ENCODE measurements at regions not wholly inside any gene's neighbourhood (a gene's known extent, or its start where the extent isn't known, plus 50 kb on each side); places are given as distances from the start of the nearest gene placed in this dataset.
A peak's percentile ranks its signal among the peaks of the same experiment; 100 is the strongest.

GRCh38 chr9:129482521-129483414, 138.1 kb downstream of the C9orf50 start:
- TF ChIP-seq MAZ (IDR thresholded peaks at IDR 0.05; ENCODE audit: borderline replicate concordance, low read depth, low read length) (peak; percentile 86), SMC3 (IDR thresholded peaks at IDR 0.05; ENCODE audit: low read depth, low read length) (peak; percentile 44; the same call in 1 of the 2 replicates), CEBPB (IDR thresholded peaks at IDR 0.05; ENCODE audit: low read depth, low read length) (no peak), POLR2A (IDR thresholded peaks at IDR 0.05; ENCODE audit: low read depth, low read length) (peak; percentile 30), FOS (IDR thresholded peaks at IDR 0.05; ENCODE audit: low read depth, low read length) (peak; percentile 53), RFX5 (IDR thresholded peaks at IDR 0.05; ENCODE audit: low read depth, low read length) (no peak), MAFK (IDR thresholded peaks at IDR 0.05; ENCODE audit: low read depth, low read length) (no peak), CHD1 (IDR thresholded peaks at IDR 0.05; ENCODE audit: low read depth, low read length) (peak; percentile 59; the same call in 1 of the 2 replicates), BHLHE40 (IDR thresholded peaks at IDR 0.05; ENCODE audit: low read depth, low read length) (peak; percentile 73; the same call in 1 of the 2 replicates), RAD21 (IDR thresholded peaks at IDR 0.05; ENCODE audit: low read length) (peak; percentile 59)
- TF ChIP-seq, protein P1, sequence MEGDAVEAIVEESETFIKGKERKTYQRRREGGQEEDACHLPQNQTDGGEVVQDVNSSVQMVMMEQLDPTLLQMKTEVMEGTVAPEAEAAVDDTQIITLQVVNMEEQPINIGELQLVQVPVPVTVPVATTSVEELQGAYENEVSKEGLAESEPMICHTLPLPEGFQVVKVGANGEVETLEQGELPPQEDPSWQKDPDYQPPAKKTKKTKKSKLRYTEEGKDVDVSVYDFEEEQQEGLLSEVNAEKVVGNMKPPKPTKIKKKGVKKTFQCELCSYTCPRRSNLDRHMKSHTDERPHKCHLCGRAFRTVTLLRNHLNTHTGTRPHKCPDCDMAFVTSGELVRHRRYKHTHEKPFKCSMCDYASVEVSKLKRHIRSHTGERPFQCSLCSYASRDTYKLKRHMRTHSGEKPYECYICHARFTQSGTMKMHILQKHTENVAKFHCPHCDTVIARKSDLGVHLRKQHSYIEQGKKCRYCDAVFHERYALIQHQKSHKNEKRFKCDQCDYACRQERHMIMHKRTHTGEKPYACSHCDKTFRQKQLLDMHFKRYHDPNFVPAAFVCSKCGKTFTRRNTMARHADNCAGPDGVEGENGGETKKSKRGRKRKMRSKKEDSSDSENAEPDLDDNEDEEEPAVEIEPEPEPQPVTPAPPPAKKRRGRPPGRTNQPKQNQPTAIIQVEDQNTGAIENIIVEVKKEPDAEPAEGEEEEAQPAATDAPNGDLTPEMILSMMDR (conservative IDR thresholded peaks at IDR 0.05; ENCODE audit: low read depth, low read length) = peak; percentile 43
- TF ChIP-seq, protein P2, sequence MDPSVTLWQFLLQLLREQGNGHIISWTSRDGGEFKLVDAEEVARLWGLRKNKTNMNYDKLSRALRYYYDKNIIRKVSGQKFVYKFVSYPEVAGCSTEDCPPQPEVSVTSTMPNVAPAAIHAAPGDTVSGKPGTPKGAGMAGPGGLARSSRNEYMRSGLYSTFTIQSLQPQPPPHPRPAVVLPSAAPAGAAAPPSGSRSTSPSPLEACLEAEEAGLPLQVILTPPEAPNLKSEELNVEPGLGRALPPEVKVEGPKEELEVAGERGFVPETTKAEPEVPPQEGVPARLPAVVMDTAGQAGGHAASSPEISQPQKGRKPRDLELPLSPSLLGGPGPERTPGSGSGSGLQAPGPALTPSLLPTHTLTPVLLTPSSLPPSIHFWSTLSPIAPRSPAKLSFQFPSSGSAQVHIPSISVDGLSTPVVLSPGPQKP (IDR thresholded peaks at IDR 0.05; ENCODE audit: borderline replicate concordance, low read depth, low read length) = no peak
- Histone ChIP-seq H3K14ac (replicated peaks; ENCODE audit: low read depth, low read length) (peak overlapping the region; percentile 99), H3K4ac (ENCODE audit: low read depth, low read length) (peak overlapping the region; percentile 100), H4K8ac (ENCODE audit: low read depth in 2 of 2, low read length in 2 of 2) (peak overlapping the region; percentile 99), H4K91ac (ENCODE audit: insufficient read depth, low read depth, low read length) (peak overlapping the region; percentile 100), H2BK20ac (ENCODE audit: low read depth, low read length) (peak overlapping the region; percentile 96), H3K4me3 (ENCODE audit: insufficient read depth, low read depth, low read length) (no peak overlapping the region), H4K20me1 (ENCODE audit: insufficient read depth, low read length) (no peaks in the 10 kb centered on the region), H3K27me3 (ENCODE audit: control insufficient read depth, insufficient read depth, low read length) (no peaks in the 10 kb centered on the region), H3K9ac (ENCODE audit: low read depth, low read length) (peak overlapping the region; percentile 61), H2AFZ (replicated peaks; ENCODE audit: low read length, poor library complexity) (peak overlapping the region; percentile 88), H2AK5ac (ENCODE audit: low read depth, low read length) (peak overlapping the region; percentile 96), H3K18ac (ENCODE audit: low read depth, low read length) (peak overlapping the region; percentile 70), H3K9me3 (ENCODE audit: control insufficient read depth, insufficient read depth, low read length) (no peaks in the 10 kb centered on the region), H4K5ac (ENCODE audit: low read depth, low read length) (peak overlapping the region; percentile 66), H3K27ac (ENCODE audit: insufficient read depth, low read length) (peak overlapping the region; percentile 99), H3K79me1 (ENCODE audit: low read depth in 1 of 2, low read length in 2 of 2) (peaks cover 15 to 50% of the 10 kb centered on the region in 2 experiments), H3K36me3 (ENCODE audit: control insufficient read depth, insufficient read depth, low read length) (no peaks in the 10 kb centered on the region), H3K23ac (ENCODE audit: low read depth, low read length) (peak overlapping the region; percentile 100), H2BK5ac (ENCODE audit: low read depth, low read length, poor library complexity, severe bottlenecking) (peak overlapping the region; percentile 98), H2BK120ac (ENCODE audit: low read depth, low read length) (peak overlapping the region; percentile 99), H3K56ac (ENCODE audit: extremely low read depth, insufficient read depth, low read length) (peak overlapping the region; percentile 99), H3K9me1 (ENCODE audit: insufficient read depth, low read length) (peaks cover 30% of the 10 kb centered on the region), H3K4me2 (ENCODE audit: low read depth, low read length) (peak overlapping the region; percentile 12), H3K4me1 (ENCODE audit: control insufficient read depth, insufficient read depth, low read length) (peaks cover 49% of the 10 kb centered on the region), H2BK15ac (ENCODE audit: low read depth, low read length) (peak overlapping the region; percentile 94; the same call in 2 of the 3 replicates), H2AK9ac (replicated peaks; ENCODE audit: low read depth, low read length, poor library complexity) (peak overlapping the region; percentile 99)
- intact Hi-C loops (cut with micrococcal nuclease) = loop anchor here (1.0 to 2.0 kb wide), 3 partner anchors 70 to 308 kb away; no protein-coding TSS in a partner anchor
- WGBS, 2 experiments (ENCODE audit: extremely low coverage in 2 of 2, insufficient read length in 1 of 2) = 0% methylated on average over 39 of the region's 93 CpGs; no CpG with 5 or more reads in 1 of the 2 experiments
- BruUV-seq (replicated peaks) = no TSS peak
- ChIA-PET CTCF (interaction anchor here (1.0 to 1.3 kb wide), 3 partner anchors 12 to 340 kb away, joined by 4 to 5 read pairs (median 4); no protein-coding TSS in a partner anchor), POLR2A (ENCODE audit: unreplicated experiment) (interaction anchor here (0.6 to 2.7 kb wide), 9 partner anchors 13 to 343 kb away, joined by 3 to 18 read pairs (median 4); partner anchors contain the start of gene IER5L)
- DNase-seq = peak; percentile 84
- in situ Hi-C loops (cut with MboI; ENCODE audit: low sequenced_read_pairs) = no loop called here
- dilution Hi-C loops (cut with HindIII; ENCODE audit: low sequenced_read_pairs, unreplicated experiment) = no loop called here
- peak; percentile 86 for ATAC-seq (ENCODE audit: low read depth)
